Dedifferentiated amniotic fluid mesenchymal stem cell (primary cell): ENCODE measurements at regions not wholly inside any gene's neighbourhood (a gene's known extent, or its start where the extent isn't known, plus 50 kb on each side); places are given as distances from the start of the nearest gene placed in this dataset.
A peak's percentile ranks its signal among the peaks of the same experiment; 100 is the strongest.

ENCODE experiments used
- DNase-seq: peaks from one replicate; pipeline ENCODE4 v3.0.0-alpha.2; 2016; ENCODE audit errors: extremely low spot score

DNA sequence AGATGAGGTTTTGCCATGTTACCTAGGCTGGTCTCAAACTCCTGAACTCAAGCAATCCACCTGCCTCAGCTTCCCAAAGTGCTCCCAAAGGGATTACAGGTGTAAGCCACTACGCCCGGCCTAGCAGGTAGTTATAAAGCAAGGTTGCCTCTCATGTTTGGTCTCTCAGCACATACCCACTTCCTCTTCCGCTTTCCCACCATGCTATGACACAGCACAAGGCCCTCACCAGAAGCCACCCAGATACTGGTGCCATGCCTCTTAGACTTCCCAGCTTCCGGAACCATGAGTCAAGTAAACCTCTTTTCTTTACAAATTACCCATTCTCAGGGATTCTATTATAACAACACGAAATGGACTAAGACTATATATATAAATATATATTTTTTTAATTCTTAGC lies 143.6 kb downstream of the COPRS start:
- no peak for DNase-seq

DNA sequence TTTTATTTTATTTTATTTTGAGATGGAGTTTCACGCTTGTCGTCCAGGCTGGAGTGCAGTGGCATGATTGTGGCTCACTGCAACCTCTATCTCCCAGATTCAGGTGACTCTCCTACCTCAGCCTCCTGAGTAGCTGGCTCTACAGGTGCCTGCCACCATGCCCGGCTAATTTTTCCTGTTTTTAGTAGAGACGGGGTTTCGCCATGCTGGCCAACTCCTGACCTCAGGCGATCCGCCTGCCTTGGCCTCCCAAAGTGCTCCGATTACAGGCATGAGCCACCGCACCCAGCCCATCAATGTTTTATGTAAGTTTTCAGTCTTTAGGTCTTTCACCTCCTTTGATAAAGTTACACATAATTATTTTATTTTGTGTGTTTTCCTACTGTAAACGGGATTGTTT lies 154.6 kb downstream of the COPRS start:
- DNase-seq = no peak

DNA sequence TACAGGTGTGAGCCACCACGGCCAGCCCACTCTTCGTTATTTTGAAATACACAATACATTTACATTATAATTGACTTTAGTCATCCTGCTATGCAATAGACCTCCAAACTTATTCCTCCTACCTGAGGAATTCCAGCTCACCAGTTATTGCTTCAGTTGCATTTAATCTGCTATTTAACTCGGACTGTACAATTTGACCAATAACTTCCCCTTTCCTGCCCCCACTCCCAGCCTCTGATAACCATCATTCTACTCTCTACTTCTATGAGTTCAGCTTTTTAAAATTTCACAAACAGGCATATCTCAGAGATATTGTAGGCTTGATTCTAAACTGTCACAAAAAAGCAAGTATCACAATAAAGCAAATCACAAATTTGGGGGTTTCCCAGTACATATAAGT lies 157.0 kb downstream of the COPRS start:
- DNase-seq = no peak

DNA sequence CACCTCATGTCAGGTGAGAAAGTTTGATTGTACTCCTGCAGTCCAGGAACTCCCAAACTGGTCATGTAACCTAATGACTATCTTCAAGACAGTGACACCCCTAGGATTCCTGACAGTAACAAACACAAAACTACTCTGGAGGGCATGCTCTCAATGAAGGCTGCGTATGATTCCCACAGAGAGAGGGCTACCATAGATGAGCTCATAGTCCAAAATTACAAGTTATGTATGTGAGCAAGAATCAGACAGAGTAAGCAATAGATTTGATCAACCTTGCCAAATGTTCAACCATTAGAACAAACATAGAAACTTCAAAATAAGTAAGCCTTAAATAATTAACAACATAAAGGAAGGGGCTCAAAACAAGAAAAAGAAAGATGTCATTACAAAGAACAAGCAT lies 158.1 kb downstream of the COPRS start:
- DNase-seq = no peak

DNA sequence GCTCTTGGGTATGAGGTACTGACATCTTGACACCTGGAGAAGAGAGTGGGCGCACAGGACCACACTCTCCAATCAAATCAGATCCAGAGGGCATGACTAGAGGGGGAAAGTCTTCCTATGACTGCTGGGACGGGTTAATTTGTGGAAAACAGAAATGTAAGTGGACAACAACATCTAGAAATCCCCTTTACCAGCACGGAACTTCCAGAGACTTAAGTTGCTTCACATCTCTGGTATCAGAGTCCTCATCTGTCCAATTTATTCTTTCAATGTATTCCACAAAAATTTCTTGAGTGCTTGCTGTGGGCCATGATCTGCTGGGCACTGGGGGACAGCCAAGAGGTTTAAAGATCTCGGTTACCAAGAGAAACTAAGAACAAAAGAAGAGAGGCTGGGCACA lies 159.2 kb downstream of the COPRS start:
- DNase-seq = no peak

DNA sequence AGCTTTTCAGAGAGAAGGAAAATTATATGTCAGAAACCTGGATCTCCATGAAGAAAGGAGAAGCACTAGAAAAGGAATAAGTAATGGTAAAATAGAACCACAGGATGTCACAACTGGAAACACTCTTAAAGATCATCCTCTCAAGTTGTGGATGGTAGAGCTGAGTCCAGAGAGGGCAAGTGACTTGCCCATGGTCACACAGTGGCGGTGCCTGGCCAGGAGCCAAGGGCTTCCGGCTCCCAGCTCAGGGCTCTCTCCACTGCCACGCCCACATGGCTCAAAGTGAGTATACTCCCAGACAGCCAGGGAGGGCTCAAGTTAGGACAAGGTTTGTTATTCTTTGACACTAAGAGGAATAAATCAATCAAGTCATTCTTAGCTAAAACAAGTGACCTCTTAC lies 159.8 kb downstream of the COPRS start:
- no peak for DNase-seq

DNA sequence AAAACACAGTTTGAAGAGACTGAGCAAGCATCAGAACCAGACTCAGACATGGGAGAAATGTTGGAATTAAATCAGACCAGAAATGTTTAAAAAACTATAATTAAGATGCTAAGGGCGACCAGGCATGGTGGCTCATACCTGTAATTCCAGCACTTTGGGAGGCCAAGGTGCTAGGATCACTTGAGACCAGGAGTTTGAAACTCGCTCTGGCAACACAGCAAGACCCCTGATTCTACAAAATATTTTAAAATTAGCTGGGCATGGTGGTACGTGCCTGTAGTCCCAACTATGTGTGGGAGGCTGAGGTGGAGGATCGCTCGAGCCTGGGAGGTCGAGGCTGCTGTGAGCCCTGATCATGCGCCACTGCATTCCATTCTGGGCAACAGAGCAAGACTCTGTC lies 160.3 kb downstream of the COPRS start:
- DNase-seq = no peak

DNA sequence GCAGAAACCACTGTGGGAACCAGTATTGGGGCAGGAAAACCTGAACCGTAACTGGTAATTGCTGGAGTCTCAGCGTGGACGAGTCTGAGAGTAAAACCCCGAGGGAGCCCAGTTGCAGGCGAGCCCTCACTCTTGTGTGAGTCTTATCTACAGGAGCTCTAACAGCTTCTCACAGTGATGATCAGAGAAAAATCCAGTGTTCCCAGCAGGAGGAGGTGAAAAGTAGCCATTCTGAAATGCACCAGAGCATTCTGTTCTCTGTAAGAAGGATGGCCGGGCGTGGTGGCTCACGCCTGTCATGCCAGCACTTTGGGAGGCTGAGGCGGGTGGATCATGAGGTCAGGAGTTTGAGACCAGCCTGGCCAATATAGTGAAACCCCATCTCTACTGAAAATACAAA lies 161.2 kb downstream of the COPRS start:
- no peak for DNase-seq

DNA sequence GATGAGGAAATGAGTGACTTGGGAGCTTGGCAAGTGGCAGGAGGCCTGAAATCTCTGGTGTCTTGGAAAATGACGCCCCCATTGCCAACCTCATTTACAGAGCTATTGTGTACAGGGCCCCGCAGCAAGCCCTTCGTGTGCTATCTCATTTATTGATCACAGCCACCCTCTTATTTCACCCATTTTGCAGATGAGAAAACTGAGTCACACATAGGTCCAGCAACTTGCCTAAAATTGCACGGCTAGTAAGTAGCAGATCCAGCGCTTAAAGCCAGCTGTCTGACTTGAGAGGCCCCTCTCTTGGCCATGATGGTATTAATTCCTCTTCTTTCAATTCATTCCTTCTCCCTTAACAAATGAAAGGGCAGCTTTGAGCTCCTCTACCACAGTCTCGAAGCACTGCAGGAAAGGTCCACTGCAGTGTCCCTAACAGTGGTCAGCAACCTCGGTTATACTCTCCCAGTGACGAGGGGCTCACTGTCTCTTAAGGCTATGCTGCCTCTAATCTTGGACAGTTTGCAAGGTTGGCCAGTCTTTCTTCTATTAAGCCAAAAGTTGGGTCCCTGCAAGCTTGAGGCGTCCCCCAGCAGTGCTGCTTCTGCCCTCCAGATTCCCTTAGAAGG lies 162.2 kb downstream of the COPRS start:
- DNase-seq = no peak

DNA sequence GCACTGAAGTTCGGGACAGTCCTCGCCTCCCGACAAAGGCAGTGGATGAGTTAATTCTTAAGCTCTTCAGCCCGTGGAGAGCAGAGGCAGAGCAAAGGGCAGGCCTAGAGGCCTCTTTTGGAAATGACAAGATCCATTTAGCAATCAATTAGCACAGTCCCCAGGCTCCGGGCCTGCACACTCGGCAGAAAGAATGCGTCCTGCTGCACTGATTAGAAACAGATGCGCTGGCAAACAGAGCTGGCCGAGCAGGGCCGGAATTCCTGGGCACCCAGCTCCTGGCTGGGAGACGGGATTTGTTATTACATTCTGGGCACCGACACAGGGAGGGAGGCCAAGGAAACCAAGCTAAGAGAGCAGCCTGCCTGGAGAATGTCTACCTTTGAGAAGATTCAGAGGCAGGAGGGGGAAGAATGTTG lies 162.9 kb downstream of the COPRS start:
- DNase-seq = peak; percentile 97

DNA sequence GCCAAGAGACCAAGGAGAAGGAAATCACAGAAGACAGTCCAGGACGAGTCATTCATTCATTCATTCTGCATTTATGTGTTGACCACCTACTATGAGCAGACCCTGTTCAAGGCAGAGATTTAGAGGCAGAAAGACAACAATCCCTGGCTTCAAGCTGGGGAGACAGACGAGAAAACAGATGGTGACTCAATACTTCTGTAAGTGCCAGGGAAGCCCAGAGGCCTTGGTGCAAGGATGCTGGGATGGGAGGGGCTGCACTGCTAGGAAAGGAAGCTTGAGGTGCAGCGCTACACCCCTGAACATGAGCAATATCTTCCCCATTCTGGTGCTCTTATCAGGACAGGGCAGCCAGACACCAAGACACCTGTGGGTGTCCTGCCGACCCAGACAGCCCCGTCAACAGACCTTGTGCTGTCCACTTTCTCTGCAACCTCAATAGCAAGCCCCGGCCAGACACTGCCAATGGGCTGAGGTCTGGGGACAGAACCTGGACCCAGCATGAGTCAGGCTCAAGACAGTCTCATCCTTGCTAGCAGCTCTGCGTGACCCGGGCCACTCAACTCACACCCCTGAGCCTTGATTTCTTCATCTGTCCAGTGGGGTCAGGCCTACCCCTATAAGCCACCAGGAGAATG lies 163.5 kb downstream of the COPRS start:
- peak; percentile 28 for DNase-seq

DNA sequence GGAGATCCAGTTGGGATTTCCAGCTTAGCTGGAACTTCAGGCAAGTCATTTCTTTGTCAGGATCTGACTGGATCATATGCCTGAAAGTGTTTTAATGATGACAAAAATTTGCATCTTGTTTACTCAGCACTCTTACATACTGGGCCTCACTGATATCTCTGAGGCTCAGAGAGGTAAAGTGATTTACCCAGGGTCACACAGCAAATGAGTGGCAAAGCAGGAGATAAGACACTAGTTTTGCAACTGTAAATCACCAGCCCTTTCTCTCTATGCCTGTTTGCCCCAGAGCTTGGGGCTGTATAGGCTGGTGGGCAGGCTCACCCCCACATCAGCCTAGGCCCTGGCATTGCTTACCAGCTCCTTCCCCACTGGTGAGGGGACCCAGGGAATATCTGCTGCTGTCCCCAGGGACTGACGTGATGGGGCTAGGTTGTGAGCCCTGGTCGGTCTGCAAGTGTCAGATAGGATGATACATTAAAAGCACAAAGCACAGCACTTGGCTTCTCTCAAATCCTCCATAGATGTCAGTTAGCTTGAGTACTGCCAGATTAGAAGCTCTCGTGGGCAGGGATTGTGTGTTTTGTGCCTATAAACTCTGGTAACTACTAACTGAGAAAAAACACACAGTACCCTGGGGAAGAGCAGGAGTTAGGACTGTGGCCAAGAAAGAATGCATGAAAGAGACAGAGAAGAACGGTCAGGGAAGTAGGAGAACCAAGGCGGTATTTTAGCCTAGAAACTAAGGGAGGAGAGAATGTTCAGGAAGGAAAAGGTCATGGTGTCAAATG lies 165.4 kb downstream of the COPRS start:
- DNase-seq = no peak

DNA sequence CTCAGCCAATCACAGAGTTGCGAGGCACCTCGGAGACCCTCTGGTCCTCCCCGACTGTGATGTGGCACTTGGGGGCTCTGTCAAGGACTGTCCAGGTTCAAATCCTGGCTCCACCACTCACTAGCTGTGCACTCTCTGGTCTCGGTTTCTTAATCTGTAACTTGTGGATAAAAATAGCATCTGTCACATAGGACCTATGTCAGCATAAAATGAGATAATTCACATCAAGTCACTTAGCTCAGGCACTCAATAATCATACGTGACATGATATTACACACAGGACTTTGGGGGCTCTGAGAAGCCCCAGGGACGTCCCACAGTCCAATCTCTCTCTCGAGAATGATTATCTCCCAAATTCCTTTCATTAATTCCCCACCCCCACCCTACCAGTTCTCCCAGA lies 166.4 kb downstream of the COPRS start:
- no peak for DNase-seq

DNA sequence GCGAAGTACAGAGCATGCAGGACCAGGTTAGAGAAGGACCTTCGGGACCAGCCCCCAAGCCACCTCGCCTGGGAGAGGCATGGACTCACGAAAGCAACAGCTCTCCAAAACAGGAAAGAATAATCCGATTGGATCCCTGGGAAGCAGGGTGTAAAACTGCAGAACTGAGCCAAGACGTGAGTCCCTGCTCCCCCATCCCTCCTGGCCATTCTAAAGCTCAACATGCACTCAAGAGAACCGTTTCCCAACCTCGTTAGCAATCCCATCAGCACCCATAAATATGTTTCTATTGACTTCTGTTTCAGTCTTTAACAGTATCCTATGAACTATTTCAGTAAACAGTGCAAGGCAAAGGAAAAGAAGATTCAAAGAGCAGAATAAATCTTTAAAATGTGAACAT lies 167.0 kb downstream of the COPRS start:
- no peak for DNase-seq

DNA sequence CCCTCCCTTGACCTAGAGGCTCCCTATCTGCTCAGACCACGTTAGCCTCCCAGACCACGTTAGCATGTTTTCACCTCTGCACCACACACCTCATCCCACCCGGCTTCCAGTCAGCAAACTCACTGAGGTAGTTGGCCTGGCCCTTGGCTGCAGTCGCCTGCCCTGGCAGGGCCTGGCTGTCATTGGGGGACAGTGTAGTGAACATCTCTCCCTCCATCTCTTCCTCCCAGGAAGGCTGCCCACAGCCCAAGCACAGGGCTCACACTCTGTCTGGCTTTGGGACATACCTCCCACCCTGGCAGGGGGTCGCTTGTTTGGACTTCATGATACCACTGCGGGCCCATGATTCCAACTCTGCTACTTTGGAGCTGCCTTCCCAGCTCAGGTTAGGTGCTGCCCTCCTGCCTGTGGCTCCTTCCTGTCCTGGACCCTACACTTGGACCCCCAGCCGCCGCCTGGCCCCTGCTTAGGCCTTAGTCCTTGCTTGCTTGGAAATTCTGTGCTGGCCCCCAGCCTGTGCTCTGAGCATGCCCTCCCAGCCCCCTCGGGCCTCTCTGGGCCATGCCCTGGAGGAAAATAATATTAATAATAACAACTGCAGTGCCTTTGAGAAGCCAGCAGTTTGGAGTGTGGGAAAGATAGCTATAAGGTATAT lies 167.7 kb downstream of the COPRS start:
- no peak for DNase-seq

DNA sequence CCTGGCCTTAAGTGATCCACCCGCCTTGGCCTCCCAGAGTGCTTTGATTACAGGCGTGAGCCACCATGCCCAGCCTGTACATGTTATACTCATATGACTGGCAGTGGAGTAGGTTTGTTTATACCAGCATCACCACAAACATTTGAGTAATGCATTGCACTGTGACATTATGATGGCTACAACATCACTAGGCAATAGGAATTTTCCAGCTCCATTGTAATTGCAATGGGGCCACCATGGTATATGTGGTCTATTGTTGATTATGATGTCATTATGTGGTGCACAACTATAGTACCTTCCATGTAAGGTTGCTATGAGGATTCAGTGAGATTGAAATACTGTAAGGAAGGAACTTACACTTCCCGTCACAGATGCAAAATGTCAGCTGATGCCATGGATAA lies 168.9 kb downstream of the COPRS start:
- no peak for DNase-seq

DNA sequence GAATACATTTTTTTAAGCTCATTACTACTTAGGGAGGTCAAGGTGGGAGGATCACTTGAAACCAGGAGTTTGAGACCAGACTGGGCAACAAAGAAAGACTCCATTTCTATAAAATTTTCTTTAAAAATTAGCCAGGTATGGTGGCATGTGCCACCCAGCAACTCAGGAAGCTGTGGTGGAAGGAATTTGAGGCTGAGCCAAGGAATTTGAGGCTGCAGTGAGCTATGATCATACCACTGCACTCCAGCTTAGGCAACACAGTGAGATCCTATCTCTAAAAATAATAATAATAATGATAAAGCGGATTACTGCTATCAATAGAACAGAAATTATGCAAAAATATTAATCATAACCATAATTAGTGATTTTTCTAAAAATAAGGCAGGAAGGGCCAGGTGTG lies 170.3 kb downstream of the COPRS start:
- DNase-seq = no peak

DNA sequence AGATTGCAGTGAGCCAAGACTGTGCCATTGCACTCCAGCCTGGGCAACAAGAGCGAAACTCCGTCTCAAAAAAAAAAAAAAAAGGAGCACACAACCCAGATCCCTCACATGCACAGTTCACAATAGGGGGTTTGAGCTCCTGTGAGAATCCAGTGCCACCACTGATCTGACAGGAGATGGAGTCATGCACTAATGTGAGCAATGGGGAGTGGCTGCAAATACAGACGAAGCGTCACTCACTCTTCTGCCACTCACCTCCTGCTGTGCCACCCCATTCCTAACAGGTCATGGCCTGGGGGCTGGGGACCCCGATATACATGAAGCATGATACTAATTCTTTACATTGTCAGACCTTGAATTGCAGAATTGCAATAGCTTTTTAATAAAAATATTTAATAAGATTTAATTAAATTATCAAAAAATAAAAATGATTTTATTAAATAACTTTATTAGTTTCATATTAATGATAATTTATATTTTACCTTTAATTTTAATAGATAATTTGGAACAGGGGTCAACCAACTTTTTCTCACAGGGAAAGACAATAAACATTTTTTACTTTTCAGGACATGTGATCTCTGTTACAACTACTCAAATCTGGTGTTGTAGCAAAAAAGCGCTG lies 171.4 kb downstream of the COPRS start:
- no peak for DNase-seq

DNA sequence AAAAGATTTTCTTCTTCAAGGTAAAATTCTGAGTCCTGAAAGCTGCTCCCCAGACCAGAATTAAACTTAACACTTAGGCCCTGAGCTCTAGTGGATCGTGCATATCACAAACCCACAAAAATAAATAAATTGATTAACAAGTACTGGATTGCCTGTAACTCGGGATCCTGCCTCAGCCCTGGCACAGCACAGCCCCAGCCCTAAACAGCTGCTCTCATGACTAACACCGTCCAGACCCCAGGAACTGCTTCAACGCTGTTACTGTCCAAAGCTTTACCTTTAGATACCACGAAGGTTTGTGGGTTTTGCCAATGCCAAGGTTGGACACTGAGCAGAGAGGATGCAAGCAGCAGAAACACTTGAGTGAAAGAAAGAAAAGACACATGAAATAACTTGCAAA lies 172.5 kb downstream of the COPRS start:
- no peak for DNase-seq

DNA sequence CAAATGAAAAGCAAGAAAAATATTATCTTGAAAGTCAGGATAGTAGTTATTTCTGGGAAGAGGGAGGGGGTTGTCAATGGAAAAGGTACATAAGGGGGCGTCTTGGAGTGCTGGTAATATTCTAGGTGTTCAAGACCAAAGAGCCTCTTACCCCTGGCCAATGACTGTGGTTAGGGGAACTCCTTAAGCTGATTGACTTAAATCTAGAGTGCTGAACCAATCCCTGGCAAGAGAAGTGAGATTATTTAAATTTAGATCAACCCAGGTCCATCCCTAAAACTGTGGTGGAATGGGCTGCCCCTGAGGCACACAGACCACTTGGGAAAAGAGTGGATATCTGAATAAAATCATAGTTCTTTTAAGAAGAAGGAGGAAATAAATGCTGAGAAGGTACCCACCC lies 174.1 kb downstream of the COPRS start:
- DNase-seq = no peak

DNA sequence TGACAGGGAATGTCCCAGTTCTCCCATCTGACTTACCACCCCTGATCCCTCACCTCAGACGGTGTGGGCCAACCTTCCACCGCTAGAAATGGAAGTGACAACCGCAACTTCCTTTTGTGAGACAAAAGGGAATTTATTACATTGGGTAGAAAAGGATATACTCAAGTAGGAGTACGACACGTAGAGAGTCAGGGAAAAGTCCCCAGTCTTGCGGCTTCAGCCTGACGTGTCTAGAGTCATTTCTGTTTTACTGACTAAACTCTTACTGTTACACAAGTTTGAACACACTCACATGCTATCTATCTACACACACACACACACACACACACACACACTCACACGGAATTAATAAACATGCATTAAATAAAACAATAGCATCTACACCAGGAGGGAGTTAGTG lies 178.9 kb downstream of the COPRS start:
- DNase-seq = no peak

DNA sequence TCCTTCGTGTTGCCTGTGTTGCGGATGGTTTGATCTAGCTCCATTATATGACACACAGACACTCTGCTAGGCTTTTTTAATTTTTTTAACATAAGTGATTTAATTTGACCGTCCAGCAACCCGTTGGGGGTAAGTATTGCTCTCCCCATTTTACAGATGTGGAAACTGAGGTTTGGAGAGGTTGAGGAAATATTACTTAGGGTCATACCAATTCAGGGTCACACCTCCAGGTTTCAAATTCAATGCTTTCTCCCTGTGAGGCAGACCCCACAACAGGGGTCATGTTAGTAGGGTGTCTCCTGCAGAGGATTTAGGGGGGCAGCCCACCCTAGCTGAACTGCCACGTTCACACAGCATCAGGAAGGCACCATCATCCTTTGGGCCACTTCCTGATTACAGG lies 179.4 kb downstream of the COPRS start:
- no peak for DNase-seq
